ENCODE measurements at regions not wholly inside any gene's neighbourhood (a gene's known extent, or its start where the extent isn't known, plus 50 kb on each side); places are given as distances from the start of the nearest gene placed in this dataset.

- TF ChIP-seq TGIF2 (CRISPR knock-in tag; IDR thresholded peaks at IDR 0.05) = no peak
- TF ChIP-seq POLR2AphosphoS5 (IDR thresholded peaks at IDR 0.05; ENCODE audit: low read depth, low read length) = no peak
- TF ChIP-seq ZNF570 (CRISPR knock-in tag; IDR thresholded peaks at IDR 0.05; ENCODE audit: borderline replicate concordance) = no peak
- no peak for TF ChIP-seq ZNF530 (CRISPR knock-in tag; IDR thresholded peaks at IDR 0.05; ENCODE audit: low read depth)
- no peak for TF ChIP-seq KDM5B (CRISPR knock-in tag; IDR thresholded peaks at IDR 0.05; ENCODE audit: borderline replicate concordance)
- TF ChIP-seq SNAPC4 (CRISPR knock-in tag; IDR thresholded peaks at IDR 0.05) = no peak
- no peak for TF ChIP-seq TMF1 (CRISPR knock-in tag; IDR thresholded peaks at IDR 0.05; ENCODE audit: low read depth)
- no peak for TF ChIP-seq ZBTB49 (CRISPR knock-in tag; IDR thresholded peaks at IDR 0.05; ENCODE audit: borderline replicate concordance)
Observed at GRCh38 chr2:236719192-236719635, 149.6 kb downstream of the ACKR3 start.

All from HepG2 (cell line).